IMR-90 (cell line): ENCODE measurements at regions not wholly inside any gene's neighbourhood (a gene's known extent, or its start where the extent isn't known, plus 50 kb on each side); places are given as distances from the start of the nearest gene placed in this dataset.

ENCODE experiments used
- ATAC-seq: fragments of 200-7000 bp; cut with Tn5 transposase; 2 replicates; pipeline ENCODE4 v1.9.1; 2020; ENCODE audit warnings: low read depth, mild to moderate bottlenecking, moderate library complexity
- BruUV-seq: library from RNA; stranded (reverse); fragments of 400-500 nt; replicated peaks from 2 replicates; lab custom pipeline; 2021; lab: Mats Ljungman, UMichigan
- CTCF ChIA-PET: fragments of 300-600 bp; formaldehyde crosslinking; extraction: SDS; loops from one replicate; lab custom pipeline; 2021; ENCODE audit warnings: antibody characterized with exemption; lab: Yijun Ruan, JAX
- POLR2A ChIA-PET: fragments of 300-600 bp; sonication (Branson Sonifier 250); formaldehyde crosslinking; loops from one replicate; lab custom pipeline; 2022; ENCODE audit warnings: antibody characterized with exemption; ENCODE audit not compliant: unreplicated experiment; lab: Charles Lee
- DNase-seq: peaks from one replicate; pipeline ENCODE4 v3.0.0; 2013
- H2AFZ ChIP-seq: replicated peaks from 2 replicates; pipeline ENCODE3; 2013; ENCODE audit warnings: low read length, mild to moderate bottlenecking; ENCODE audit not compliant: poor library complexity
- H2AK5ac ChIP-seq: 2 replicates; pipeline ENCODE4 v1.6.1; 2013; ENCODE audit warnings: low read depth, low read length, inconsistent platforms
- H2AK9ac ChIP-seq: replicated peaks from 2 replicates; pipeline ENCODE3; 2013; ENCODE audit warnings: mild to moderate bottlenecking, low read depth, low read length, moderate library complexity; ENCODE audit not compliant: poor library complexity
- H2BK120ac ChIP-seq: 2 replicates; pipeline ENCODE4 v1.6.1; 2013; ENCODE audit warnings: low read depth, low read length, inconsistent platforms
- H2BK15ac ChIP-seq: 3 replicates; pipeline ENCODE4 v1.6.1; 2013; ENCODE audit warnings: low read depth, low read length, inconsistent platforms
- H2BK20ac ChIP-seq: 2 replicates; pipeline ENCODE4 v1.6.1; 2013; ENCODE audit warnings: low read depth, mild to moderate bottlenecking, inconsistent platforms, low read length, moderate library complexity
- H2BK5ac ChIP-seq: 2 replicates; pipeline ENCODE4 v1.6.1; 2013; ENCODE audit warnings: mild to moderate bottlenecking, low read depth, low read length, inconsistent platforms; ENCODE audit not compliant: poor library complexity, severe bottlenecking
- H3K14ac ChIP-seq: replicated peaks from 2 replicates; pipeline ENCODE4 v1.6.1; 2013; ENCODE audit warnings: low read depth, low read length, inconsistent platforms
- H3K18ac ChIP-seq: 2 replicates; pipeline ENCODE4 v1.6.1; 2013; ENCODE audit warnings: low read depth, low read length, control low read depth
- H3K23ac ChIP-seq: 2 replicates; pipeline ENCODE4 v1.6.1; 2013; ENCODE audit warnings: low read depth, low read length, inconsistent platforms
- H3K27ac ChIP-seq: 2 replicates; pipeline ENCODE4 v1.5.1; 2013; ENCODE audit warnings: mild to moderate bottlenecking, control low read depth, low read length; ENCODE audit not compliant: insufficient read depth
- H3K27me3 ChIP-seq: 2 replicates; pipeline ENCODE4 v1.6.1; 2013; ENCODE audit warnings: low read length; ENCODE audit not compliant: control insufficient read depth, insufficient read depth
- H3K36me3 ChIP-seq: 2 replicates; pipeline ENCODE4 v1.6.1; 2013; ENCODE audit warnings: low read length, mixed read lengths; ENCODE audit not compliant: control insufficient read depth, insufficient read depth
- H3K4ac ChIP-seq: 2 replicates; pipeline ENCODE4 v1.6.1; 2013; ENCODE audit warnings: low read depth, low read length, inconsistent platforms
- H3K4me1 ChIP-seq: 2 replicates; pipeline ENCODE4 v1.6.1; 2013; ENCODE audit warnings: low read length, mixed read lengths; ENCODE audit not compliant: control insufficient read depth, insufficient read depth
- H3K4me2 ChIP-seq: 2 replicates; pipeline ENCODE4 v1.6.1; 2013; ENCODE audit warnings: low read depth, mild to moderate bottlenecking, control low read depth, low read length, moderate library complexity
- H3K4me3 ChIP-seq: 2 replicates; pipeline ENCODE4 v1.5.1; 2013; ENCODE audit warnings: low read depth, mild to moderate bottlenecking, control low read depth, low read length, moderate library complexity; ENCODE audit not compliant: insufficient read depth
- H3K56ac ChIP-seq: 2 replicates; pipeline ENCODE4 v1.6.1; 2013; ENCODE audit warnings: low read length, inconsistent platforms; ENCODE audit not compliant: insufficient read depth; ENCODE audit errors: extremely low read depth
- H3K79me1 ChIP-seq, 2 experiments: 2 replicates each; pipeline ENCODE4 v1.6.1; 2013; ENCODE audit warnings: low read length in 2 of 2, inconsistent platforms in 1 of 2, low read depth in 1 of 2
- H3K9ac ChIP-seq: 2 replicates; pipeline ENCODE4 v1.6.1; 2013; ENCODE audit warnings: low read depth, low read length, control low read depth
- H3K9me1 ChIP-seq: 2 replicates; pipeline ENCODE4 v1.6.1; 2013; ENCODE audit warnings: low read length, inconsistent platforms; ENCODE audit not compliant: insufficient read depth
- H3K9me3 ChIP-seq: 2 replicates; pipeline ENCODE4 v1.6.1; 2013; ENCODE audit warnings: low read length; ENCODE audit not compliant: control insufficient read depth, insufficient read depth
- H4K20me1 ChIP-seq: 2 replicates; pipeline ENCODE4 v1.6.1; 2013; ENCODE audit warnings: low read length, inconsistent platforms; ENCODE audit not compliant: insufficient read depth
- H4K5ac ChIP-seq: 2 replicates; pipeline ENCODE4 v1.6.1; 2013; ENCODE audit warnings: mild to moderate bottlenecking, low read depth, low read length, control low read depth
- H4K8ac ChIP-seq, 2 experiments: 2 replicates each; pipeline ENCODE4 v1.6.1; 2013; ENCODE audit warnings: low read depth in 2 of 2, low read length in 2 of 2, control low read depth in 1 of 2, inconsistent platforms in 1 of 2
- H4K91ac ChIP-seq: 2 replicates; pipeline ENCODE4 v1.6.1; 2013; ENCODE audit warnings: low read depth, low read length, inconsistent platforms; ENCODE audit not compliant: insufficient read depth
- BHLHE40 ChIP-seq: fragments of 150-350 bp; IDR thresholded peaks from 2 replicates; pipeline ENCODE4 v1.6.1; 2016; ENCODE audit warnings: mild to moderate bottlenecking, low read depth, low read length
- CEBPB ChIP-seq: IDR thresholded peaks from 2 replicates; pipeline ENCODE4 v1.6.1; 2012; ENCODE audit warnings: low read depth, low read length, improper control_type of control experiment
- CHD1 ChIP-seq: IDR thresholded peaks from 2 replicates; pipeline ENCODE4 v1.6.1; 2012; ENCODE audit warnings: low read depth, low read length, improper control_type of control experiment
- CTCF ChIP-seq: conservative IDR thresholded peaks from 2 replicates; pipeline ENCODE4 v1.5.1; 2012; ENCODE audit warnings: mild to moderate bottlenecking, low read depth, low read length, improper control_type of control experiment
- FOS ChIP-seq: fragments of 150-350 bp; IDR thresholded peaks from 2 replicates; pipeline ENCODE4 v1.6.1; 2016; ENCODE audit warnings: low read depth, low read length
- MAFK ChIP-seq: IDR thresholded peaks from 2 replicates; pipeline ENCODE4 v1.6.1; 2012; ENCODE audit warnings: low read depth, low read length, improper control_type of control experiment
- MAZ ChIP-seq: IDR thresholded peaks from 2 replicates; pipeline ENCODE4 v1.6.1; 2012; ENCODE audit warnings: low read depth, mild to moderate bottlenecking, low read length, improper control_type of control experiment, moderate library complexity, borderline replicate concordance
- MXI1 ChIP-seq: IDR thresholded peaks from 2 replicates; pipeline ENCODE4 v1.6.1; 2012; ENCODE audit warnings: low read depth, mild to moderate bottlenecking, low read length, moderate library complexity, borderline replicate concordance
- NFE2L2 ChIP-seq: fragments of 150-350 bp; IDR thresholded peaks from 2 replicates; pipeline ENCODE4 v1.6.1; 2016; ENCODE audit warnings: low read depth, mild to moderate bottlenecking, low read length
- POLR2A ChIP-seq: IDR thresholded peaks from 2 replicates; pipeline ENCODE4 v1.6.1; 2012; ENCODE audit warnings: mild to moderate bottlenecking, low read depth, low read length
- RAD21 ChIP-seq: IDR thresholded peaks from 2 replicates; pipeline ENCODE4 v1.6.1; 2012; ENCODE audit warnings: low read length, improper control_type of control experiment
- RFX5 ChIP-seq: IDR thresholded peaks from 2 replicates; pipeline ENCODE4 v1.8.0; 2012; ENCODE audit warnings: low read depth, mild to moderate bottlenecking, low read length, moderate library complexity
- SMC3 ChIP-seq: fragments of 150-350 bp; IDR thresholded peaks from 2 replicates; pipeline ENCODE4 v1.6.1; 2016; ENCODE audit warnings: low read depth, mild to moderate bottlenecking, antibody characterized with exemption, low read length, moderate library complexity
- USF2 ChIP-seq: fragments of 150-350 bp; IDR thresholded peaks from 2 replicates; pipeline ENCODE4 v1.6.1; 2017; ENCODE audit warnings: mild to moderate bottlenecking, antibody characterized with exemption, low read length, low read depth
- WGBS, 2 experiments: methylation state at CpG; one replicate each; pipeline versions ENCODE4 v1.1.5 to v1.1.7; 2013; ENCODE audit warnings: missing lambda C conversion rate in 2 of 2; ENCODE audit not compliant: insufficient read length in 1 of 2; ENCODE audit errors: extremely low coverage in 2 of 2; 5-methylcytosine and 5-hydroxymethylcytosine counted together
- dilution Hi-C: fragments of 300-500 bp; cut with HindIII; formaldehyde crosslinking; loops from one replicate; pipeline ENCODE4 v1.14.3; 2018; ENCODE audit warnings: low sequenced_read_pairs; ENCODE audit not compliant: unreplicated experiment
- in situ Hi-C: fragments of 300-500 bp; cut with MboI; formaldehyde crosslinking; loops from 3 replicates; pipeline ENCODE4 v1.14.3; 2019; ENCODE audit warnings: low sequenced_read_pairs, inconsistent platforms, mixed read lengths
- intact Hi-C: fragments of 100-400 bp; cut with micrococcal nuclease; formaldehyde crosslinking; loops from 2 replicates; pipeline ENCODE4 v1.10.0; 2022

- H3K56ac ChIP-seq, result no peak overlapping the region
- H2AK9ac ChIP-seq, result no peak overlapping the region
- H4K8ac ChIP-seq, result no peak overlapping the region
- no peak overlapping the region for H3K4me2 ChIP-seq
- H3K36me3 ChIP-seq, result no peaks in the 10 kb centered on the region
- BruUV-seq, result no TSS peak
- in situ Hi-C loops, result no loop called here
- no peaks in the 10 kb centered on the region for H4K20me1 ChIP-seq
- H3K9me1 ChIP-seq, result no peaks in the 10 kb centered on the region
- no peak overlapping the region for H2AK5ac ChIP-seq
- H3K9me3 ChIP-seq, result no peaks in the 10 kb centered on the region
- H3K4ac ChIP-seq, result no peak overlapping the region
- no peak overlapping the region for H3K27ac ChIP-seq
- intact Hi-C loops, result no loop called here
- ATAC-seq (no peak), DNase-seq (no peak)
- ChIA-PET CTCF (no interaction called here), POLR2A (no interaction called here)
- H2BK15ac ChIP-seq, result no peak overlapping the region
- no peak overlapping the region for H2BK20ac ChIP-seq
- no peak overlapping the region for H4K5ac ChIP-seq
- H3K4me1 ChIP-seq, result no peaks in the 10 kb centered on the region
- no peak overlapping the region for H4K91ac ChIP-seq
- H3K18ac ChIP-seq, result no peak overlapping the region
- H3K79me1 ChIP-seq, result no peaks in the 10 kb centered on the region
- no peak overlapping the region for H3K14ac ChIP-seq
- H2AFZ ChIP-seq, result no peak overlapping the region
- H3K4me3 ChIP-seq, result no peak overlapping the region
- TF ChIP-seq BHLHE40 (no peak), CHD1 (no peak), RAD21 (no peak), CTCF (no peak), CEBPB (no peak), SMC3 (no peak), USF2 (no peak), FOS (no peak), POLR2A (no peak), NFE2L2 (no peak), MAZ (no peak), MXI1 (no peak), RFX5 (no peak), MAFK (no peak)
- no peak overlapping the region for H3K9ac ChIP-seq
- H3K27me3 ChIP-seq, result no peaks in the 10 kb centered on the region
- dilution Hi-C loops, result no loop called here
- no CpG with 5 or more reads among the region's 3 CpGs for WGBS, 2 experiments
- no peak overlapping the region for H2BK120ac ChIP-seq
- no peak overlapping the region for H2BK5ac ChIP-seq
- H3K23ac ChIP-seq, result no peak overlapping the region
Measured at GRCh38 chr11:92523611-92524010, 299.0 kb downstream of the FAT3 start.
